PFSK-1 (cell line): ENCODE measurements at regions not wholly inside any gene's neighbourhood (a gene's known extent, or its start where the extent isn't known, plus 50 kb on each side); places are given as distances from the start of the nearest gene placed in this dataset.

Experiments used
- POLR2AphosphoS5 ChIP-seq: IDR thresholded peaks from 2 replicates; pipeline ENCODE4 v1.6.1; 2012; ENCODE audit warnings: low read depth, mild to moderate bottlenecking, control low read depth, low read length, moderate library complexity
- REST ChIP-seq, 2 experiments: IDR thresholded peaks; 2 replicates each; pipeline versions ENCODE4 v1.6.1 to v1.8.0; 2011 to 2012; ENCODE audit warnings: low read depth in 2 of 2, low read length in 2 of 2, control low read depth in 1 of 2, inconsistent platforms in 1 of 2, mild to moderate bottlenecking in 1 of 2, moderate library complexity in 1 of 2; ENCODE audit not compliant: insufficient read depth in 1 of 2
- SIN3A ChIP-seq: IDR thresholded peaks from 2 replicates; pipeline ENCODE4 v1.6.1; 2012; ENCODE audit warnings: mild to moderate bottlenecking, low read length, moderate library complexity, borderline replicate concordance; ENCODE audit not compliant: insufficient read depth
- TAF1 ChIP-seq: IDR thresholded peaks from 2 replicates; pipeline ENCODE4 v1.6.1; 2012; ENCODE audit warnings: low read length, control low read depth, borderline replicate concordance; ENCODE audit not compliant: insufficient read depth

- TF ChIP-seq SIN3A: no peak
- TF ChIP-seq REST (IDR thresholded peaks at IDR 0.05; ENCODE audit: insufficient read depth in 1 of 2, low read depth in 2 of 2, low read length in 2 of 2): no peak
- no peak for TF ChIP-seq POLR2AphosphoS5
- TF ChIP-seq TAF1: no peak
Measured at GRCh38 chr7:153522261-153522660, 529.9 kb upstream of the DPP6 start.
